ENCODE measurements at regions not wholly inside any gene's neighbourhood (a gene's known extent, or its start where the extent isn't known, plus 50 kb on each side); places are given as distances from the start of the nearest gene placed in this dataset.

DNA sequence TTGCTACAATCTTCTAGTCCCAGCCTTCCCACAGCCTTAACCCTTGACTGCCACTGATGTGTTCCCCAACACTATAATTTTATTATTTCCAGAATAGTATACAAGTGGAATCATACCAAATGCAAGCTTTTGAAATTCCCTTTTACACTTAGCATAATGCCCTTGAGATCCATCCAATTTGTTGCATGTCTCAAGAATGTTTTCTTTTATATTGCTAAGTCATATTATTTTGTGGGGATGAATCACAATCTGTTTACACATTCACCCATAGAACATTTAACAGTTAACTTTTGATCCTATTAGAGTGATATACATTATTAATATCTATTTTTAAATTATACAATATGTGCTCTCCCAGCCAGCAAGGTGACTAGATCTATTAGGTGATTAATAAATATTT lies 74.3 kb upstream of the KYNU start:
- TF ChIP-seq BCL11A (IDR thresholded peaks at IDR 0.05; ENCODE audit: low read depth in 2 of 2, low read length in 2 of 2) (no peak), PHF8 (conservative IDR thresholded peaks at IDR 0.05; ENCODE audit: low read depth, low read length) (no peak), ASH2L (IDR thresholded peaks at IDR 0.05; ENCODE audit: low read length) (no peak), SP2 (IDR thresholded peaks at IDR 0.05; ENCODE audit: low read length) (no peak), TAF7 (optimal IDR thresholded peaks at IDR 0.05; ENCODE audit: borderline replicate concordance, low read depth, low read length) (no peak), YY1 (IDR thresholded peaks at IDR 0.05; ENCODE audit: low read depth, low read length) (no peak), POLR2A (IDR thresholded peaks at IDR 0.05; ENCODE audit: control extremely low read depth in 1 of 2, low read depth in 2 of 2, low read length in 2 of 2) (no peak), RAD21 (IDR thresholded peaks at IDR 0.05 in 1 of 2, conservative IDR thresholded peaks at IDR 0.05 in 1 of 2; ENCODE audit: low read depth in 2 of 2, low read length in 2 of 2) (no peak), NANOG (IDR thresholded peaks at IDR 0.05; ENCODE audit: insufficient read depth, low read depth, low read length, poor library complexity, severe bottlenecking) (no peak), TEAD4 (IDR thresholded peaks at IDR 0.05; ENCODE audit: low read depth, low read length) (no peak)
- H4K20me1 ChIP-seq (replicated peaks in 1 of 2; ENCODE audit: control insufficient read depth in 1 of 2, insufficient read depth in 2 of 2, low read length in 2 of 2) = no peaks in the 10 kb centered on the region
- H3K27ac ChIP-seq (ENCODE audit: low read depth, low read length) = no peak overlapping the region
- H3K9me3 ChIP-seq (ENCODE audit: insufficient read depth in 2 of 2, low read depth in 1 of 2, low read length in 1 of 2) = no peaks in the 10 kb centered on the region
- H2AK5ac ChIP-seq (ENCODE audit: low read depth, low read length) = no peak overlapping the region
- H2BK5ac ChIP-seq (ENCODE audit: low read depth, low read length) = no peak overlapping the region
- no peak overlapping the region for H3K14ac ChIP-seq (ENCODE audit: insufficient read length)
- H2BK15ac ChIP-seq (ENCODE audit: low read length) = no peak overlapping the region
- no peak overlapping the region for H2BK20ac ChIP-seq (ENCODE audit: low read length)
- no peak overlapping the region for H3K4me2 ChIP-seq (ENCODE audit: insufficient read depth in 1 of 2, low read depth in 2 of 2, low read length in 2 of 2)
- no peaks in the 10 kb centered on the region for H3K4me1 ChIP-seq (replicated peaks in 1 of 4; ENCODE audit: control insufficient read depth in 3 of 4, insufficient read depth in 4 of 4, low read length in 3 of 4)
- H3K56ac ChIP-seq (replicated peaks; ENCODE audit: insufficient read length, low read depth, low read length) = no peak overlapping the region
- H3K79me2 ChIP-seq (ENCODE audit: control insufficient read depth in 1 of 2, insufficient read depth in 2 of 2, low read length in 2 of 2) = no peaks in the 10 kb centered on the region
- H3K4ac ChIP-seq (replicated peaks; ENCODE audit: insufficient read length, low read depth, low read length) = no peak overlapping the region
- H2AFZ ChIP-seq (ENCODE audit: low read length) = no peak overlapping the region
- no peak overlapping the region for H3K23ac ChIP-seq (ENCODE audit: insufficient read length)
- H4K8ac ChIP-seq (ENCODE audit: extremely low read depth, insufficient read depth, low read length) = no peak overlapping the region
- ChIA-PET POLR2A (ENCODE audit: partially characterized antibody) (no interaction called here), CTCF (ENCODE audit: partially characterized antibody) (no interaction called here)
- DNase-seq (ENCODE audit: low read depth in 1 of 2, low spot score in 2 of 2) (no peak), FAIRE-seq (no peak)
- H4K91ac ChIP-seq (replicated peaks; ENCODE audit: insufficient read length, low read length) = no peak overlapping the region
- H3K27me3 ChIP-seq (replicated peaks in 1 of 4; ENCODE audit: control insufficient read depth in 3 of 4, extremely low read depth in 1 of 4, insufficient read depth in 3 of 4, low read length in 3 of 4) = no peaks in the 10 kb centered on the region
- no peak overlapping the region for H4K5ac ChIP-seq (ENCODE audit: insufficient read length, low read depth, low read length)
- H3K79me1 ChIP-seq (ENCODE audit: low read depth, low read length) = no peaks in the 10 kb centered on the region
- no peak overlapping the region for H3K9ac ChIP-seq (replicated peaks in 1 of 4; ENCODE audit: extremely low read depth in 1 of 4, low read depth in 3 of 4, low read length in 3 of 4)
- H3K23me2 ChIP-seq (ENCODE audit: low read depth, low read length) = no peaks in the 10 kb centered on the region
- no peak overlapping the region for H3K4me3 ChIP-seq (ENCODE audit: extremely low read depth in 1 of 4, insufficient read depth in 2 of 4, low read depth in 3 of 4, low read length in 4 of 4)
- no peak overlapping the region for H2BK120ac ChIP-seq (replicated peaks; ENCODE audit: low read depth, low read length)
- H2BK12ac ChIP-seq (ENCODE audit: low read depth, low read length) = no peak overlapping the region
- H3K36me3 ChIP-seq (ENCODE audit: control insufficient read depth in 2 of 4, insufficient read depth in 4 of 4, low read length in 3 of 4) = no peaks in the 10 kb centered on the region
- H3K18ac ChIP-seq (ENCODE audit: extremely low read depth, low read length) = no peak overlapping the region

Measured in H1 (cell line).